ENCODE measurements at regions not wholly inside any gene's neighbourhood (a gene's known extent, or its start where the extent isn't known, plus 50 kb on each side); places are given as distances from the start of the nearest gene placed in this dataset.

DNA sequence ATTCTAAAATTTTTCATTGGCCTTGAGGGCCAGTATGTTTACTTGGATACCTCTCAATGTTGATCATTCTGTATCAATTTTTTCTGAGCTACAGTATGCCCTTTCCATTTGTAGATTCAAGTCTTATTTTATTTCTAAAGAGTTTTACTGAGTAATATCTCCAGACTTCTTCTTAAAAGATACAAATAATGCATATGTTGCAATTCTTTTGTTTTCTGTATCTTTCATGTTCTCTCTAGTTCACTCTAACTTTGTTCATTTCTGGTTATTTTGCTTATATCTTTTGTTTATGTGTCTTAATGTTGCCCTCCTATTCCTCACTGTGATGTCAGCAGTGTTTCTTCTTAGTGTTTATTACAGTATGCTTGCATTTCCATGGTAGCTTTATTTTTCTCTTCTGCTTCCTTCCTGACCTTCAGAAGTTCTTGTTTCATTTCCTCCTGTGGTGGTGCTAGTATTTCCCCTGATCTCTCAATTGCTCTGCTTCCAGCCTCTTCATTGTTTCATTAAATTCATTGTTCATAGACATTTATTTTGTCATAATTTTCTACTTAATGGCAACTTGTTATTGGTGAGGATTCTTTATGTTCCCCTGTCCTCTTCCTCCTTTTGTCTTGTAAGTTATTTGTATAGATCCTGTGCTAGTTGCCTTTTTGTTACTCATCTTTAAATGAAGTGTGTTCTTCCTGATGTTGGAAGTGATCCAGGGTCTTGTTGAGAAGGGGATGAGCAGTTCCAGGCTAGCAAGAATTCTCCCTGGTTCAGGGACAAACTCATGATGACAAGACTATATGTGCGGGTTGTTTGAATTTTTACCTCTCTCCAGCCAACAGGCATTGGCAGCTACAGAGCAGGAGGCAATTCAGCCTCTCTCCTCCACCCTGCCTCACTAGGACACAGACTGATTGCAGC, 160.8 kb downstream of the DEPDC1B start:
- TF ChIP-seq, protein P1, sequence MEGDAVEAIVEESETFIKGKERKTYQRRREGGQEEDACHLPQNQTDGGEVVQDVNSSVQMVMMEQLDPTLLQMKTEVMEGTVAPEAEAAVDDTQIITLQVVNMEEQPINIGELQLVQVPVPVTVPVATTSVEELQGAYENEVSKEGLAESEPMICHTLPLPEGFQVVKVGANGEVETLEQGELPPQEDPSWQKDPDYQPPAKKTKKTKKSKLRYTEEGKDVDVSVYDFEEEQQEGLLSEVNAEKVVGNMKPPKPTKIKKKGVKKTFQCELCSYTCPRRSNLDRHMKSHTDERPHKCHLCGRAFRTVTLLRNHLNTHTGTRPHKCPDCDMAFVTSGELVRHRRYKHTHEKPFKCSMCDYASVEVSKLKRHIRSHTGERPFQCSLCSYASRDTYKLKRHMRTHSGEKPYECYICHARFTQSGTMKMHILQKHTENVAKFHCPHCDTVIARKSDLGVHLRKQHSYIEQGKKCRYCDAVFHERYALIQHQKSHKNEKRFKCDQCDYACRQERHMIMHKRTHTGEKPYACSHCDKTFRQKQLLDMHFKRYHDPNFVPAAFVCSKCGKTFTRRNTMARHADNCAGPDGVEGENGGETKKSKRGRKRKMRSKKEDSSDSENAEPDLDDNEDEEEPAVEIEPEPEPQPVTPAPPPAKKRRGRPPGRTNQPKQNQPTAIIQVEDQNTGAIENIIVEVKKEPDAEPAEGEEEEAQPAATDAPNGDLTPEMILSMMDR (IDR thresholded peaks at IDR 0.05; ENCODE audit: poor library complexity) = no peak
- TF ChIP-seq EZH2 (IDR thresholded peaks at IDR 0.05; ENCODE audit: borderline replicate concordance) = no peak
